ENCODE measurements at regions not wholly inside any gene's neighbourhood (a gene's known extent, or its start where the extent isn't known, plus 50 kb on each side); places are given as distances from the start of the nearest gene placed in this dataset.

- no peak for TF ChIP-seq POLR2AphosphoS5 (IDR thresholded peaks at IDR 0.05; ENCODE audit: borderline replicate concordance, low read depth, low read length)
- TF ChIP-seq EZH2 (IDR thresholded peaks at IDR 0.05): no peak
- no peak for TF ChIP-seq FOXP2 (optimal IDR thresholded peaks at IDR 0.05; ENCODE audit: control extremely low read depth, extremely low read length, insufficient read depth)
These were observed 138.0 kb downstream of the RBMX2 start for GRCh38 chrX:130539721-130540321.
